Liver (tissue), 3 donors: ENCODE measurements at regions not wholly inside any gene's neighbourhood (a gene's known extent, or its start where the extent isn't known, plus 50 kb on each side); places are given as distances from the start of the nearest gene placed in this dataset.

Experiments used
- ATF3 ChIP-seq: IDR thresholded peaks from 2 replicates; pipeline ENCODE4 v1.6.1; 2016; ENCODE audit warnings: antibody characterized with exemption
- CTCF ChIP-seq: fragments of 150-350 bp; IDR thresholded peaks from 2 replicates; pipeline ENCODE4 v1.5.1; 2017; ENCODE audit warnings: improper control_type of control experiment, low read depth, low read length; ENCODE audit not compliant: missing input control
- EGR1 ChIP-seq, 2 donors: IDR thresholded peaks; 2 replicates each; pipeline ENCODE4 v1.6.1; 2016 to 2018; ENCODE audit warnings: antibody characterized with exemption in 2 of 2, low read depth in 2 of 2
- GABPA ChIP-seq, 2 donors: IDR thresholded peaks in 1 of 2; conservative IDR thresholded peaks in 1 of 2; 2 replicates each; pipeline ENCODE4 v1.6.1; 2016; ENCODE audit warnings: antibody characterized with exemption in 2 of 2, mild to moderate bottlenecking in 1 of 2, moderate library complexity in 1 of 2
- MAX ChIP-seq: IDR thresholded peaks from 2 replicates; pipeline ENCODE4 v1.6.1; 2016; ENCODE audit warnings: antibody characterized with exemption
- RAD21 ChIP-seq, 2 donors: IDR thresholded peaks; 2 replicates each; pipeline ENCODE4 v1.6.1; 2016; ENCODE audit warnings: antibody characterized with exemption in 2 of 2, mild to moderate bottlenecking in 2 of 2
- REST ChIP-seq: IDR thresholded peaks from 2 replicates; pipeline ENCODE4 v1.6.1; 2016; ENCODE audit warnings: antibody characterized with exemption, mild to moderate bottlenecking
- SP1 ChIP-seq: IDR thresholded peaks from 2 replicates; pipeline ENCODE4 v1.6.1; 2018; ENCODE audit warnings: antibody characterized with exemption, mild to moderate bottlenecking
- TAF1 ChIP-seq: conservative IDR thresholded peaks from 2 replicates; pipeline ENCODE4 v1.6.1; 2016; ENCODE audit warnings: antibody characterized with exemption, mild to moderate bottlenecking
- YY1 ChIP-seq: IDR thresholded peaks from 2 replicates; pipeline ENCODE4 v1.6.1; 2016; ENCODE audit warnings: antibody characterized with exemption, mild to moderate bottlenecking
- ZBTB33 ChIP-seq: IDR thresholded peaks from 2 replicates; pipeline ENCODE4 v1.6.1; 2016; ENCODE audit warnings: antibody characterized with exemption
- donor health status: healthy.
- donor health status: healthy.

GRCh38 chr13:99806671-99807070 is 164.9 kb downstream of the ZIC5 start:
- TF ChIP-seq SP1 (no peak), CTCF (no peak), REST (no peak), GABPA (IDR thresholded peaks at IDR 0.05 in 1 of 2, conservative IDR thresholded peaks at IDR 0.05 in 1 of 2) (no peak), RAD21 (IDR thresholded peaks at IDR 0.05) (no peak), MAX (no peak), ZBTB33 (no peak), EGR1 (IDR thresholded peaks at IDR 0.05; ENCODE audit: low read depth in 2 of 2) (no peak), YY1 (no peak), TAF1 (no peak), ATF3 (no peak)
